ENCODE measurements at regions not wholly inside any gene's neighbourhood (a gene's known extent, or its start where the extent isn't known, plus 50 kb on each side); places are given as distances from the start of the nearest gene placed in this dataset.

DNA sequence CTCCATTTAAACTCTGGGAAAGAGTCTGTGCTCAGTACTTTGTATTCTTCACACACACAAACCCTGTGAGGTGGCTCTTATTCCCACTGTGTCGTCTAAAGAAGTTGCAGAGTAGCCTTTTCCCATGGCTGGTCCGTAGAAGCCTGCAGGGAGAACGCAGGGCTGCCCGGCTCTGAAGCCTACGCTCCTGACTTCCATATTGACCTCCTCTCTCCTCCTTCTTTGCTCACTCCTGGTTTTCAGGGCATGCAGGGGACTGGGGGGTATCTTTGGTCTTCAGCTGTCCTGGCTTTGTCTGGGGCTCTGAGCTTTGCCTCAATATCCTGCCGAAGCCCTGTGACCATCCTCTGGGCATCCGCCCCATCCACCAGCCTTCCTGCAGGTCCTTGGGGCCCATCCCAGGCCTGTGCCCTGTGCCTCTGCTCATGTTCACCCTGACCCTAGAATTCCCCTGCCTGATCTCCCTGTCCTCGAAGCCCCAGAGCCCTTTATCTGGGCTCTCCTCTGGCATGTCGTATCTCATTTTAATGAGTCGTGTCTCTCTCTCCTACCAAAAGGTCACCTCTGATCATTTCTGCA lies 83.8 kb upstream of the FSTL4 start:
- TF ChIP-seq CREB1 (IDR thresholded peaks at IDR 0.05; ENCODE audit: low read depth), result no peak
- TF ChIP-seq EP300 (IDR thresholded peaks at IDR 0.05; ENCODE audit: borderline replicate concordance), result no peak
- no peak for TF ChIP-seq TAF1 (IDR thresholded peaks at IDR 0.05; ENCODE audit: low read depth)
